ENCODE measurements at regions not wholly inside any gene's neighbourhood (a gene's known extent, or its start where the extent isn't known, plus 50 kb on each side); places are given as distances from the start of the nearest gene placed in this dataset.

DNA sequence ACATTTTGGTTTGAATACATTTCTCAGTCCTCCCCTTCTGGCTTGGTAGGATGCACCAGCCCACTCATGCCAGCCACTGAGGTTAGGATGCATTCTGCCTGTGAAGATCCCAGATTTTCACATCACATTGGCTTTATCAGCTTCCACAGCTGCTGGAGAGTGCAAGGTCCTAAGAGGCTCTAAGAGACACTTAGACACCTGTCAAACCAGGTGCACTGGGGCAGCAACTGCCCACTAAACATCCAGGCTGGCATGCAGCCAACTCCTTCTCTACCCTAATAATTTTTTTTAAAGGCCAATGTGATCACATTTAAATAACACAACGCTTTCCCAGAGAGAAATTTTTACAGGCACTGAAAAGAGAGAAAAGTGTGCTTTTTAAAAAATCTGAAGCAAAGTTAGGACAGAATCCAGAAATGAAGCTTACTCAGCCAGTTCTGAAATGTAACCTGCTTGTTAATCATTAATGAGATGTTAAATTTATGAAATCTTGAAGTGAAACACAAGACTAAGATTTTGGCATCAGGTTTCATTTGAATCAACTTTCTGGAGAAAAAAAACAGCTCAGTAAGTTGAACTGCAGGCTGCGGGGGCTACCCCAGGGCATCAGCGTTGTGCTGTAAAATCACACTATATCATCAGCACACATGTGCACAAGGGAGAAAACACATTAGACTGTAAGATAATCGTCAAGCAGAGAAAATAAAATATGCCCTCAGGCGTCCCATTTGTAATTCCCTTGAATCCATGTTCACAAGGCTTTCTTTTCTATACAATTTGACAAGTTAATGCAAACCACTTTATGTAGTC lies 312.9 kb downstream of the ZBBX start:
- DNase-seq (ENCODE audit: low spot score in 2 of 2): no peak
- no peaks in the 10 kb centered on the region for H3K4me1 ChIP-seq
- no peak overlapping the region for H3K27ac ChIP-seq
- H3K27me3 ChIP-seq: no peaks in the 10 kb centered on the region
- H3K9me3 ChIP-seq: no peaks in the 10 kb centered on the region
- TF ChIP-seq POLR2AphosphoS5 (IDR thresholded peaks at IDR 0.05): no peak
- TF ChIP-seq POLR2A (IDR thresholded peaks at IDR 0.05): no peak
- TF ChIP-seq, protein P1, sequence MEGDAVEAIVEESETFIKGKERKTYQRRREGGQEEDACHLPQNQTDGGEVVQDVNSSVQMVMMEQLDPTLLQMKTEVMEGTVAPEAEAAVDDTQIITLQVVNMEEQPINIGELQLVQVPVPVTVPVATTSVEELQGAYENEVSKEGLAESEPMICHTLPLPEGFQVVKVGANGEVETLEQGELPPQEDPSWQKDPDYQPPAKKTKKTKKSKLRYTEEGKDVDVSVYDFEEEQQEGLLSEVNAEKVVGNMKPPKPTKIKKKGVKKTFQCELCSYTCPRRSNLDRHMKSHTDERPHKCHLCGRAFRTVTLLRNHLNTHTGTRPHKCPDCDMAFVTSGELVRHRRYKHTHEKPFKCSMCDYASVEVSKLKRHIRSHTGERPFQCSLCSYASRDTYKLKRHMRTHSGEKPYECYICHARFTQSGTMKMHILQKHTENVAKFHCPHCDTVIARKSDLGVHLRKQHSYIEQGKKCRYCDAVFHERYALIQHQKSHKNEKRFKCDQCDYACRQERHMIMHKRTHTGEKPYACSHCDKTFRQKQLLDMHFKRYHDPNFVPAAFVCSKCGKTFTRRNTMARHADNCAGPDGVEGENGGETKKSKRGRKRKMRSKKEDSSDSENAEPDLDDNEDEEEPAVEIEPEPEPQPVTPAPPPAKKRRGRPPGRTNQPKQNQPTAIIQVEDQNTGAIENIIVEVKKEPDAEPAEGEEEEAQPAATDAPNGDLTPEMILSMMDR (IDR thresholded peaks at IDR 0.05): no peak
- intact Hi-C loops (cut with DNase I; ENCODE audit: low total_unique reads): no loop called here
- no peak overlapping the region for H3K4me3 ChIP-seq
- H3K36me3 ChIP-seq: no peaks in the 10 kb centered on the region

DNA sequence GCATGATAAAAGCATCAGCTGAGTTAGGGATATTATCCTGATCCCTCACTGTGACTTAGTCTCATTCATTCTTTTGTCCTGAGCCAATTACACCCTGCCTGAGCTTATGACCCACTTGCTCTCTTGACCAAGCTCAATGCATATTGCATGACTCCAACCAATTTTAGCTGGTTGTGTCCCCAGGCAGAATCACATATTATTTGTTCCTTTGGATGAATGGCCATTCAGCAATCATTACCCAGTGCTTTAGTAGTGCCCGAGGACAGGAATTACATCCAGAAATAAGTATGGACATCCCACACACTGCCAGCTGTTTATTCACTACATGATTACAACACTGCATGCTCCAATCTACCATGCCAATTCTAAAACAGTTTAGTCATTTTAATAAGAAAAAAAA lies 322.5 kb downstream of the ZBBX start:
- no peaks in the 10 kb centered on the region for H3K27me3 ChIP-seq
- no peaks in the 10 kb centered on the region for H3K4me1 ChIP-seq
- H3K36me3 ChIP-seq: no peaks in the 10 kb centered on the region
- intact Hi-C loops (cut with DNase I; ENCODE audit: low total_unique reads): no loop called here
- no peaks in the 10 kb centered on the region for H3K9me3 ChIP-seq
- no peak overlapping the region for H3K4me3 ChIP-seq
- no peak for DNase-seq (ENCODE audit: low spot score in 2 of 2)
- no peak overlapping the region for H3K27ac ChIP-seq
- TF ChIP-seq POLR2AphosphoS5 (IDR thresholded peaks at IDR 0.05): no peak
- no peak for TF ChIP-seq POLR2A (IDR thresholded peaks at IDR 0.05)
- TF ChIP-seq, protein P1 (IDR thresholded peaks at IDR 0.05): no peak

DNA sequence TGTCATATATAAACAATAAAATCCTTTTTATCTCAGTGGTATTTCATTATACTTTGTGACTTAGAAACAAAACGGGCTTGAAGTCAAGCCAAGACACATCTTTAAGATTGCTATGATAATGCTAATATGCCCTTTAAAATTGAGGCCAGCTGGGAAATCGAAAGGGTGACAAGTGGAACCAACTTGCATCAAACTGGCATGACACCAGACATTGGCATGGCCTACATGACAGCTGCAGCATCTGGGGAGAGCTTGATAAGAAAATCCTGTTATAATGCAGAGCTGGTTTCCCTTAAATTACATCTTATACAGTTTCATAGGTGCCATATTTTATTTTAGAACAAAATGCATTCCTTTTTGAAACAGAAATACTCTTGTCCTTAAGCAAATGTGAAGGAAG lies 325.2 kb downstream of the ZBBX start:
- Histone ChIP-seq H3K4me1 (no peaks in the 10 kb centered on the region), H3K36me3 (no peaks in the 10 kb centered on the region), H3K4me3 (no peak overlapping the region), H3K27me3 (no peaks in the 10 kb centered on the region), H3K27ac (no peak overlapping the region), H3K9me3 (no peaks in the 10 kb centered on the region)
- DNase-seq (ENCODE audit: low spot score in 2 of 2): no peak
- no peak for TF ChIP-seq POLR2AphosphoS5 (IDR thresholded peaks at IDR 0.05)
- intact Hi-C loops (cut with DNase I; ENCODE audit: low total_unique reads): no loop called here

DNA sequence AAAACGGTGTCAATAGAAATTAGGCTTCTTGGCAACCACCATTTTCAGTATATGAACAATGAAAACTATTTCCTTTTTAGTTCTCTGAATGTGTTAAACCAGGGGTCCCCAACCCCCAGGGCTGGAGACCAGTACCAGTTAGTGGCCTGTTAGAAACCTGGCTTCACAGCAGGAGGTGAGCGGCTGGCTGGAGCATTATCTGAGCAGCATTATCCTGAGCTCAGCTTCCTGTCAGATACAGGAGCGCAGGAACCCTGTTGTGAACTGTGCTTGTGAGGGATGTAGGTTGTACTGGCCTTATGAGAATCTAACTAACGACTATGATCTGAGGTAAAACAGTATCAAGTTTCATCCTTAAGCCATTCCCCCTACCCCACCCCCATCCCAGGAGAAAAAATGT lies 328.7 kb downstream of the ZBBX start:
- DNase-seq (ENCODE audit: low spot score in 2 of 2): no peak
- TF ChIP-seq POLR2AphosphoS5 (IDR thresholded peaks at IDR 0.05) (no peak), POLR2A (IDR thresholded peaks at IDR 0.05) (no peak)
- TF ChIP-seq, protein P1 (IDR thresholded peaks at IDR 0.05): no peak
- intact Hi-C loops (cut with DNase I; ENCODE audit: low total_unique reads): no loop called here
- H3K4me3 ChIP-seq: no peak overlapping the region
- no peaks in the 10 kb centered on the region for H3K27me3 ChIP-seq
- no peak overlapping the region for H3K27ac ChIP-seq
- no peaks in the 10 kb centered on the region for H3K9me3 ChIP-seq
- no peaks in the 10 kb centered on the region for H3K4me1 ChIP-seq
- no peaks in the 10 kb centered on the region for H3K36me3 ChIP-seq

DNA sequence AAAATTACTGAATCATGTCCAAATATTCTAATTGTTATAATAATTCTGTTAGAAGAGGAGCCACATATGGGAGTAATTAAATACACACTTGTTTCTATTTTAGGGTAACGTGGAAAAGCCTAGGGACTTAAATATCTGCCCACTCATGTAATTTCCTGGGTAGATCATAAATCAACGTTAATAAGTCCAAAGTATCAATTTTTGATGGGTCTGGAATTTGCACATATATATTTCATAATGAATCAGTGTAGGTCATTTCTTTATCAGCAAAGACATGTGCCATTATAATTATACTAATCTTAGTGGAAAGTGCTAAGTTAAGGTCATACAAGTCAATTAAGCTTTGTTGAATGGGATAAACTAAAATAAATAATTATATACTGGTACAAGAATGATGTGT lies 346.2 kb downstream of the ZBBX start:
- no peaks in the 10 kb centered on the region for H3K9me3 ChIP-seq
- intact Hi-C loops (cut with DNase I; ENCODE audit: low total_unique reads): no loop called here
- TF ChIP-seq POLR2AphosphoS5 (IDR thresholded peaks at IDR 0.05): no peak
- TF ChIP-seq POLR2A (IDR thresholded peaks at IDR 0.05): no peak
- TF ChIP-seq, protein P1 (IDR thresholded peaks at IDR 0.05): no peak
- H3K27ac ChIP-seq: no peak overlapping the region
- H3K4me3 ChIP-seq: no peak overlapping the region
- H3K4me1 ChIP-seq: no peaks in the 10 kb centered on the region
- no peaks in the 10 kb centered on the region for H3K36me3 ChIP-seq
- DNase-seq (ENCODE audit: low spot score in 2 of 2): no peak
- H3K27me3 ChIP-seq: no peaks in the 10 kb centered on the region

Data from breast epithelium (tissue), 4 donors.